ENCODE measurements at regions not wholly inside any gene's neighbourhood (a gene's known extent, or its start where the extent isn't known, plus 50 kb on each side); places are given as distances from the start of the nearest gene placed in this dataset.

DNA sequence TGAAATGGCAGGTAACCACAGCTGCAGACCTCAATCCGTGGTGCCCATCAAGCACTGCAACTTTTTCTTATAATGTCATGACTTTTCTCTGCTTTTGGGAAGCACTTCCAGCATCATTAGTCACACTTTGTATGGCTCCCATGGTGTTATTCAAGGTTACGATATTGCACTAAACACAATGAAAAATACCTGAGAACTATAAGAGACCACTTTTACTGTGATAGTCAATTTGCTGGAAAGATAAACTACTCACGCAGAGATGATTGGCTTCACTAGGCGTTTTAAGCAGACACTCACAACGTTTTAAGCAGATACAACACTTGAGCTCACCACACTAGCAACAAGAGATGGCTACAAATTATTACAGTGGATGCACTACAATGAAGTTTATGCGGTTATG, 103.2 kb upstream of the CHRM3 start:
- Mint-ChIP-seq H3K4me1 (peaks cover 38% of the 10 kb centered on the region), H3K36me3 (peaks cover 20% of the 10 kb centered on the region), H3K27me3 (ENCODE audit: low read depth) (peaks cover 4% of the 10 kb centered on the region), H3K27ac (no peak overlapping the region), H3K4me3 (no peak overlapping the region), H3K9me3 (peaks cover 19% of the 10 kb centered on the region)
- ATAC-seq (no peak), DNase-seq (ENCODE audit: low spot score) (no peak)
- ChIA-PET CTCF (no interaction called here), POLR2A (no interaction called here)
- TF ChIP-seq ZNF671 (CRISPR knock-in tag; IDR thresholded peaks at IDR 0.05) (no peak), ZBTB21 (CRISPR knock-in tag; IDR thresholded peaks at IDR 0.05; ENCODE audit: borderline replicate concordance) (no peak), CREM (CRISPR knock-in tag; IDR thresholded peaks at IDR 0.05) (no peak), NR1H2 (CRISPR knock-in tag; IDR thresholded peaks at IDR 0.05) (no peak), ZNF219 (CRISPR knock-in tag; IDR thresholded peaks at IDR 0.05; ENCODE audit: borderline replicate concordance) (no peak), SOX15 (CRISPR knock-in tag; IDR thresholded peaks at IDR 0.05) (no peak), EMX1 (CRISPR knock-in tag; IDR thresholded peaks at IDR 0.05) (no peak), NFE2L1 (CRISPR knock-in tag; IDR thresholded peaks at IDR 0.05) (no peak), RORB (CRISPR knock-in tag; IDR thresholded peaks at IDR 0.05) (no peak), FOXJ3 (CRISPR knock-in tag; IDR thresholded peaks at IDR 0.05; ENCODE audit: borderline replicate concordance) (no peak), ATF1 (CRISPR knock-in tag; IDR thresholded peaks at IDR 0.05) (no peak), SMAD3 (CRISPR knock-in tag; IDR thresholded peaks at IDR 0.05; ENCODE audit: borderline replicate concordance) (no peak)
- TF ChIP-seq, protein P1, sequence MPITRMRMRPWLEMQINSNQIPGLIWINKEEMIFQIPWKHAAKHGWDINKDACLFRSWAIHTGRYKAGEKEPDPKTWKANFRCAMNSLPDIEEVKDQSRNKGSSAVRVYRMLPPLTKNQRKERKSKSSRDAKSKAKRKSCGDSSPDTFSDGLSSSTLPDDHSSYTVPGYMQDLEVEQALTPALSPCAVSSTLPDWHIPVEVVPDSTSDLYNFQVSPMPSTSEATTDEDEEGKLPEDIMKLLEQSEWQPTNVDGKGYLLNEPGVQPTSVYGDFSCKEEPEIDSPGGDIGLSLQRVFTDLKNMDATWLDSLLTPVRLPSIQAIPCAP (CRISPR knock-in tag; IDR thresholded peaks at IDR 0.05) = no peak
- TF ChIP-seq, protein P2, sequence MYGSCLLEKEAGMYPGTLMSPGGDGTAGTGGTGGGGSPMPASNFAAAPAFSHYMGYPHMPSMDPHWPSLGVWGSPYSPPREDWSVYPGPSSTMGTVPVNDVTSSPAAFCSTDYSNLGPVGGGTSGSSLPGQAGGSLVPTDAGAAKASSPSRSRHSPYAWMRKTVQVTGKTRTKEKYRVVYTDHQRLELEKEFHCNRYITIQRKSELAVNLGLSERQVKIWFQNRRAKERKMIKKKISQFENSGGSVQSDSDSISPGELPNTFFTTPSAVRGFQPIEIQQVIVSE (CRISPR knock-in tag; IDR thresholded peaks at IDR 0.05; ENCODE audit: borderline replicate concordance) = no peak
- TF ChIP-seq, protein P3, sequence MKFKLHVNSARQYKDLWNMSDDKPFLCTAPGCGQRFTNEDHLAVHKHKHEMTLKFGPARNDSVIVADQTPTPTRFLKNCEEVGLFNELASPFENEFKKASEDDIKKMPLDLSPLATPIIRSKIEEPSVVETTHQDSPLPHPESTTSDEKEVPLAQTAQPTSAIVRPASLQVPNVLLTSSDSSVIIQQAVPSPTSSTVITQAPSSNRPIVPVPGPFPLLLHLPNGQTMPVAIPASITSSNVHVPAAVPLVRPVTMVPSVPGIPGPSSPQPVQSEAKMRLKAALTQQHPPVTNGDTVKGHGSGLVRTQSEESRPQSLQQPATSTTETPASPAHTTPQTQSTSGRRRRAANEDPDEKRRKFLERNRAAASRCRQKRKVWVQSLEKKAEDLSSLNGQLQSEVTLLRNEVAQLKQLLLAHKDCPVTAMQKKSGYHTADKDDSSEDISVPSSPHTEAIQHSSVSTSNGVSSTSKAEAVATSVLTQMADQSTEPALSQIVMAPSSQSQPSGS (CRISPR knock-in tag; IDR thresholded peaks at IDR 0.05; ENCODE audit: borderline replicate concordance, low read depth) = no peak
- TF ChIP-seq, protein P4, sequence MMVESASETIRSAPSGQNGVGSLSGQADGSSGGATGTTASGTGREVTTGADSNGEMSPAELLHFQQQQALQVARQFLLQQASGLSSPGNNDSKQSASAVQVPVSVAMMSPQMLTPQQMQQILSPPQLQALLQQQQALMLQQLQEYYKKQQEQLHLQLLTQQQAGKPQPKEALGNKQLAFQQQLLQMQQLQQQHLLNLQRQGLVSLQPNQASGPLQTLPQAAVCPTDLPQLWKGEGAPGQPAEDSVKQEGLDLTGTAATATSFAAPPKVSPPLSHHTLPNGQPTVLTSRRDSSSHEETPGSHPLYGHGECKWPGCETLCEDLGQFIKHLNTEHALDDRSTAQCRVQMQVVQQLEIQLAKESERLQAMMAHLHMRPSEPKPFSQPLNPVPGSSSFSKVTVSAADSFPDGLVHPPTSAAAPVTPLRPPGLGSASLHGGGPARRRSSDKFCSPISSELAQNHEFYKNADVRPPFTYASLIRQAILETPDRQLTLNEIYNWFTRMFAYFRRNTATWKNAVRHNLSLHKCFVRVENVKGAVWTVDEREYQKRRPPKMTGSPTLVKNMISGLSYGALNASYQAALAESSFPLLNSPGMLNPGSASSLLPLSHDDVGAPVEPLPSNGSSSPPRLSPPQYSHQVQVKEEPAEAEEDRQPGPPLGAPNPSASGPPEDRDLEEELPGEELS (CRISPR knock-in tag; IDR thresholded peaks at IDR 0.05) = no peak
- TF ChIP-seq, protein P5, sequence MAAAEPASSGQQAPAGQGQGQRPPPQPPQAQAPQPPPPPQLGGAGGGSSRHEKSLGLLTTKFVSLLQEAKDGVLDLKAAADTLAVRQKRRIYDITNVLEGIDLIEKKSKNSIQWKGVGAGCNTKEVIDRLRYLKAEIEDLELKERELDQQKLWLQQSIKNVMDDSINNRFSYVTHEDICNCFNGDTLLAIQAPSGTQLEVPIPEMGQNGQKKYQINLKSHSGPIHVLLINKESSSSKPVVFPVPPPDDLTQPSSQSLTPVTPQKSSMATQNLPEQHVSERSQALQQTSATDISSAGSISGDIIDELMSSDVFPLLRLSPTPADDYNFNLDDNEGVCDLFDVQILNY (CRISPR knock-in tag; IDR thresholded peaks at IDR 0.05) = no peak
- TF ChIP-seq, protein P6, sequence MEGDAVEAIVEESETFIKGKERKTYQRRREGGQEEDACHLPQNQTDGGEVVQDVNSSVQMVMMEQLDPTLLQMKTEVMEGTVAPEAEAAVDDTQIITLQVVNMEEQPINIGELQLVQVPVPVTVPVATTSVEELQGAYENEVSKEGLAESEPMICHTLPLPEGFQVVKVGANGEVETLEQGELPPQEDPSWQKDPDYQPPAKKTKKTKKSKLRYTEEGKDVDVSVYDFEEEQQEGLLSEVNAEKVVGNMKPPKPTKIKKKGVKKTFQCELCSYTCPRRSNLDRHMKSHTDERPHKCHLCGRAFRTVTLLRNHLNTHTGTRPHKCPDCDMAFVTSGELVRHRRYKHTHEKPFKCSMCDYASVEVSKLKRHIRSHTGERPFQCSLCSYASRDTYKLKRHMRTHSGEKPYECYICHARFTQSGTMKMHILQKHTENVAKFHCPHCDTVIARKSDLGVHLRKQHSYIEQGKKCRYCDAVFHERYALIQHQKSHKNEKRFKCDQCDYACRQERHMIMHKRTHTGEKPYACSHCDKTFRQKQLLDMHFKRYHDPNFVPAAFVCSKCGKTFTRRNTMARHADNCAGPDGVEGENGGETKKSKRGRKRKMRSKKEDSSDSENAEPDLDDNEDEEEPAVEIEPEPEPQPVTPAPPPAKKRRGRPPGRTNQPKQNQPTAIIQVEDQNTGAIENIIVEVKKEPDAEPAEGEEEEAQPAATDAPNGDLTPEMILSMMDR (IDR thresholded peaks at IDR 0.05) = no peak

DNA sequence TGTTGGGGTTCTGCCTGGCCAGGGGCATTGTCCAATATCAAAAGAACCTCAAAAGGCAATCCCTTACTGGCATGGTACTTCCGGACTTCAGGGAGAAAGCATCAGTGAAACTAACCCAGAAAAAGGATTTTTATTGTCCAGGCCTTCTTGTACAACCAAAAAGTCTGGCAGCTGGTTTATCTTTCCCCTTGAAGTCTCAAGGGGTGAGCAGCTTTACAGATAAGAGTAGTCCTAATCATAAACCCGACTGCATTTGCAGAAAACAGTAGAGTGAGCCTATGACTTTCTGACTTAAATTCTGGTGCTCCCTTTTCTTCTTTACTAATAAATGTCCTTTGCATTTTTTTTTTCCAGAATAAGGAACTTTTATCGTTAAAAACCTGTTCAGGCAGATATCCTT, 104.0 kb upstream of the CHRM3 start:
- Mint-ChIP-seq H3K27me3 (ENCODE audit: low read depth) (peaks cover 4% of the 10 kb centered on the region), H3K9me3 (peaks cover 19% of the 10 kb centered on the region), H3K36me3 (peaks cover 20% of the 10 kb centered on the region), H3K4me3 (no peak overlapping the region), H3K4me1 (peaks cover 30% of the 10 kb centered on the region), H3K27ac (no peak overlapping the region)
- DNase-seq (ENCODE audit: low spot score) (no peak), ATAC-seq (no peak)
- ChIA-PET POLR2A (no interaction called here), CTCF (no interaction called here)
- TF ChIP-seq ZNF138 (CRISPR knock-in tag; conservative IDR thresholded peaks at IDR 0.05) = no peak
- TF ChIP-seq, protein P7, sequence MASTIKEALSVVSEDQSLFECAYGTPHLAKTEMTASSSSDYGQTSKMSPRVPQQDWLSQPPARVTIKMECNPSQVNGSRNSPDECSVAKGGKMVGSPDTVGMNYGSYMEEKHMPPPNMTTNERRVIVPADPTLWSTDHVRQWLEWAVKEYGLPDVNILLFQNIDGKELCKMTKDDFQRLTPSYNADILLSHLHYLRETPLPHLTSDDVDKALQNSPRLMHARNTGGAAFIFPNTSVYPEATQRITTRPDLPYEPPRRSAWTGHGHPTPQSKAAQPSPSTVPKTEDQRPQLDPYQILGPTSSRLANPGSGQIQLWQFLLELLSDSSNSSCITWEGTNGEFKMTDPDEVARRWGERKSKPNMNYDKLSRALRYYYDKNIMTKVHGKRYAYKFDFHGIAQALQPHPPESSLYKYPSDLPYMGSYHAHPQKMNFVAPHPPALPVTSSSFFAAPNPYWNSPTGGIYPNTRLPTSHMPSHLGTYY (CRISPR knock-in tag; IDR thresholded peaks at IDR 0.05) = no peak
- TF ChIP-seq NFATC4 (CRISPR knock-in tag; IDR thresholded peaks at IDR 0.05) = no peak
- no peak for TF ChIP-seq JUN (CRISPR knock-in tag; IDR thresholded peaks at IDR 0.05)
- no peak for TF ChIP-seq PRRX2 (CRISPR knock-in tag; IDR thresholded peaks at IDR 0.05)
- TF ChIP-seq ZNF121 (CRISPR knock-in tag; IDR thresholded peaks at IDR 0.05) = no peak
- TF ChIP-seq, protein P8, sequence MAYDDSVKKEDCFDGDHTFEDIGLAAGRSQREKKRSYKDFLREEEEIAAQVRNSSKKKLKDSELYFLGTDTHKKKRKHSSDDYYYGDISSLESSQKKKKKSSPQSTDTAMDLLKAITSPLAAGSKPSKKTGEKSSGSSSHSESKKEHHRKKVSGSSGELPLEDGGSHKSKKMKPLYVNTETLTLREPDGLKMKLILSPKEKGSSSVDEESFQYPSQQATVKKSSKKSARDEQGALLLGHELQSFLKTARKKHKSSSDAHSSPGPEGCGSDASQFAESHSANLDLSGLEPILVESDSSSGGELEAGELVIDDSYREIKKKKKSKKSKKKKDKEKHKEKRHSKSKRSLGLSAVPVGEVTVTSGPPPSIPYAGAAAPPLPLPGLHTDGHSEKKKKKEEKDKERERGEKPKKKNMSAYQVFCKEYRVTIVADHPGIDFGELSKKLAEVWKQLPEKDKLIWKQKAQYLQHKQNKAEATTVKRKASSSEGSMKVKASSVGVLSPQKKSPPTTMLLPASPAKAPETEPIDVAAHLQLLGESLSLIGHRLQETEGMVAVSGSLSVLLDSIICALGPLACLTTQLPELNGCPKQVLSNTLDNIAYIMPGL (CRISPR knock-in tag; IDR thresholded peaks at IDR 0.05) = no peak
- TF ChIP-seq SOX15 (CRISPR knock-in tag; IDR thresholded peaks at IDR 0.05) = no peak
- TF ChIP-seq CREM (CRISPR knock-in tag; IDR thresholded peaks at IDR 0.05) = no peak
- TF ChIP-seq, protein P9, sequence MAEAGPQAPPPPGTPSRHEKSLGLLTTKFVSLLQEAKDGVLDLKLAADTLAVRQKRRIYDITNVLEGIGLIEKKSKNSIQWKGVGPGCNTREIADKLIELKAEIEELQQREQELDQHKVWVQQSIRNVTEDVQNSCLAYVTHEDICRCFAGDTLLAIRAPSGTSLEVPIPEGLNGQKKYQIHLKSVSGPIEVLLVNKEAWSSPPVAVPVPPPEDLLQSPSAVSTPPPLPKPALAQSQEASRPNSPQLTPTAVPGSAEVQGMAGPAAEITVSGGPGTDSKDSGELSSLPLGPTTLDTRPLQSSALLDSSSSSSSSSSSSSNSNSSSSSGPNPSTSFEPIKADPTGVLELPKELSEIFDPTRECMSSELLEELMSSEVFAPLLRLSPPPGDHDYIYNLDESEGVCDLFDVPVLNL (CRISPR knock-in tag; IDR thresholded peaks at IDR 0.05; ENCODE audit: borderline replicate concordance, low read depth) = no peak
